A673 (cell line): ENCODE measurements at regions not wholly inside any gene's neighbourhood (a gene's known extent, or its start where the extent isn't known, plus 50 kb on each side); places are given as distances from the start of the nearest gene placed in this dataset.

Source experiments
- BruUV-seq: library from RNA; stranded (reverse); fragments of 400-500 nt; replicated peaks from 2 replicates; lab custom pipeline; 2021; lab: Mats Ljungman, UMichigan
- CTCF ChIA-PET: fragments of 300-600 bp; sonication (Branson Sonifier 250); formaldehyde crosslinking; loops from one replicate; lab custom pipeline; 2022; ENCODE audit warnings: antibody characterized with exemption; lab: Charles Lee
- POLR2A ChIA-PET: fragments of 300-600 bp; sonication (Branson Sonifier 250); formaldehyde crosslinking; loops from one replicate; lab custom pipeline; 2022; ENCODE audit warnings: antibody characterized with exemption; ENCODE audit not compliant: low non-redundant PET; lab: Charles Lee
- DNase-seq: peaks from one replicate; pipeline ENCODE4 v3.0.0-alpha.2; 2015; ENCODE audit warnings: low spot score
- H3K27ac ChIP-seq: fragments of 200-600 bp; sonication (generic); 2 replicates; pipeline ENCODE4 v1.5.1; 2016; ENCODE audit warnings: mixed run types, low read depth, mild to moderate bottlenecking, mixed read lengths, antibody characterized with exemption, low read length; ENCODE audit not compliant: poor library complexity, severe bottlenecking
- H3K27me3 ChIP-seq: fragments of 200-600 bp; sonication (generic); replicated peaks from 2 replicates; pipeline ENCODE4 v1.6.1; 2017; ENCODE audit warnings: mixed run types, low read depth, mild to moderate bottlenecking, mixed read lengths, antibody characterized with exemption, low read length; ENCODE audit not compliant: insufficient read depth, poor library complexity
- H3K36me3 ChIP-seq: fragments of 200-600 bp; sonication (generic); 2 replicates; pipeline ENCODE4 v1.6.1; 2016; ENCODE audit warnings: mixed run types, mild to moderate bottlenecking, mixed read lengths, antibody characterized with exemption, low read length; ENCODE audit not compliant: insufficient read depth, poor library complexity, severe bottlenecking
- H3K4me1 ChIP-seq: fragments of 200-600 bp; sonication (generic); 2 replicates; pipeline ENCODE4 v1.6.1; 2017; ENCODE audit warnings: mixed run types, mild to moderate bottlenecking, mixed read lengths, antibody characterized with exemption, low read length; ENCODE audit not compliant: insufficient read depth, poor library complexity, severe bottlenecking
- H3K4me3 ChIP-seq: fragments of 200-600 bp; sonication (generic); 2 replicates; pipeline ENCODE4 v1.5.1; 2016; ENCODE audit warnings: low read depth, mixed run types, mild to moderate bottlenecking, mixed read lengths, low read length; ENCODE audit not compliant: poor library complexity, severe bottlenecking
- H3K9me3 ChIP-seq: fragments of 200-600 bp; sonication (generic); 2 replicates; pipeline ENCODE4 v1.6.1; 2016; ENCODE audit warnings: mixed run types, low read depth, mild to moderate bottlenecking, mixed read lengths, antibody characterized with exemption, low read length; ENCODE audit not compliant: poor library complexity, severe bottlenecking
- CTCF ChIP-seq: fragments of 300-800, 200-600 bp; sonication (generic); conservative IDR thresholded peaks from 2 replicates; pipeline ENCODE4 v1.5.1; 2017; ENCODE audit warnings: low read depth, mild to moderate bottlenecking, antibody characterized with exemption, low read length, moderate library complexity, mixed read lengths
- EZH2 ChIP-seq: fragments of 200-600 bp; sonication (generic); IDR thresholded peaks from 2 replicates; pipeline ENCODE4 v1.6.1; 2017; ENCODE audit warnings: borderline replicate concordance, low read depth, mild to moderate bottlenecking, mixed read lengths, antibody characterized with exemption, low read length; ENCODE audit not compliant: poor library complexity, severe bottlenecking
- intact Hi-C: fragments of 100-400 bp; cut with micrococcal nuclease; formaldehyde crosslinking; loops from one replicate; pipeline ENCODE4 v1.10.0; 2022; ENCODE audit not compliant: unreplicated experiment

DNA sequence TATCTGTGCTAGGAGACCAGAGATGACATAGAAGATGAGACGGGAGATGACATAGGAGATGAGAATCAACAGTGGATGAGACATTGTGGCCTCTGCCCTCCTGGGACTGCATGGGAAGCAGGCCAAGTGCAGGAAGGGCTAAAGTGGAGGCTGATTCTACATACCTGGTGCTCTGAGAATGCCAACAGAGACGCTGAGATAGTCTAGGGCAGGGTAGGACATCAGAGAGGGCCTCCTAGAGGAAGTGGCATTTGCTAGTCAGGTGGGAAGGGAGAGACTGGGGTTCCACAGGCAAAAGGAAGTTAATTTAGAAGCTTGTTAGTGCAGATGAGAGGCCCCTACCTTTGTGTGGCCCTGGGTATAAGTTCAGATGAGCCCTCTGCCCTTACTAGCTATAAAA is 224.2 kb downstream of the CBLN1 start:
- Histone ChIP-seq H3K27ac (no peak overlapping the region), H3K36me3 (no peaks in the 10 kb centered on the region), H3K9me3 (no peaks in the 10 kb centered on the region), H3K4me3 (no peak overlapping the region), H3K4me1 (no peaks in the 10 kb centered on the region), H3K27me3 (no peaks in the 10 kb centered on the region)
- intact Hi-C loops, result no loop called here
- DNase-seq, result no peak
- TF ChIP-seq CTCF, result no peak
- no peak for TF ChIP-seq EZH2
- ChIA-PET POLR2A (no interaction called here), CTCF (no interaction called here)
- no TSS peak for BruUV-seq

DNA sequence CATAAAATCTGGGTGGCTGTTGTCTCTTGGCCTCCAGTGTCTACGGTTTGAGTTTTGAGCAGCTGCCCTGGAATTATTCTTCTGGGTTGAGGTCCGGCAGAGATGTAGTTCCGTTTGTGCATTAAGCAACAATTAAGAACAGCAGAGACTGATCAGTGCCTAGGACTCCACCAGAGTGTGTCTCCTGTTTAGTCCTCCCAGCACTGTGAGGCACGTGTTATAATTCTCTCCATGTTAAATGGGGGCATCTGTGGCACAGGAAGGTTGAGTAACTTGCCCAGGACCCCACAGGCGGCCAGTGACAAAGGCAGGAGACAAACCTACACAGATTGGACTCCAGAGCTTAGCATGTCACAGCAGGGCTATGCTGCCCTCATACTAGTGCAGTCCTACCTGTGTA is 225.1 kb downstream of the CBLN1 start:
- Histone ChIP-seq H3K9me3 (no peaks in the 10 kb centered on the region), H3K4me1 (no peaks in the 10 kb centered on the region), H3K27ac (no peak overlapping the region), H3K36me3 (no peaks in the 10 kb centered on the region), H3K4me3 (no peak overlapping the region), H3K27me3 (peaks cover 4% of the 10 kb centered on the region)
- TF ChIP-seq CTCF (no peak), EZH2 (no peak)
- CTCF ChIA-PET, result no interaction called here
- POLR2A ChIA-PET, result no interaction called here
- BruUV-seq, result no TSS peak
- intact Hi-C loops, result no loop called here
- no peak for DNase-seq

DNA sequence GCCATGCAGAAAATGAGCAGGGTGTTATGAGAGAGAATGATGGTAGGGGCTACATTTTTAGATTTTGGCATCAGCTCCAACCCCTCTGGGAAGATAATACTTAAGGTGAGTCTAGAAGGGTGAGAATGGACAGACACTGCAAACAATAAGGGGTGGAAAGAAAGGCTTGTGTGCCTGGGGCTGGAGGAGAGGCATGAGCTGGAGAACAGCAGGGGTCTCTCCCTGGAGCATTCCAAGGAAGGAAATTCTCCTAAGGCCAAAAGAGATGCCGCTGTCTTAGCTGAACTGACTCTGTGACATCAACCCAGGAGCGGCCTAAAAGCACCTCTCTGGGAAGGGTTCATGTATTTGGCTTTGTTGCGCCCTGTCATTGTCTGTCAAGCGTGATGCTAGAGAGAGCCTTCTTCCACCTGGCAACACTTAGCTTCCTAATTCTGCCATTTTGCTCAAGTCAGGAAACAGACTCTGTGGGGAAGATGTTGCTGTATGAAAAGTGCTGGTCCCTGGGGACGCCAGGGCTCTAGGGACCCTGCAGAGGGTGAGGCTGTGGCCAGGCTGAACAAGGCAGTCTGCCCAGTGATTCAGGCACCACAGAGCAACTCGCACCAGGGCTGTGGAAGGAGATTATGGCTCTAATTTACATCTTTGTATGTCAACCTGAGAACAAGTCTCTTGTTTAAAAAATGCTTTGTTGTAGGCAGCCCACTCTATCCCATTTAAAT is 225.7 kb downstream of the CBLN1 start:
- no TSS peak for BruUV-seq
- H3K4me3 ChIP-seq, result no peak overlapping the region
- intact Hi-C loops, result no loop called here
- H3K27ac ChIP-seq, result no peak overlapping the region
- H3K36me3 ChIP-seq, result no peaks in the 10 kb centered on the region
- CTCF ChIA-PET, result no interaction called here
- DNase-seq, result peak; percentile 14
- H3K9me3 ChIP-seq, result no peaks in the 10 kb centered on the region
- H3K27me3 ChIP-seq, result peaks cover 4% of the 10 kb centered on the region
- POLR2A ChIA-PET, result no interaction called here
- TF ChIP-seq EZH2 (no peak), CTCF (no peak)
- no peaks in the 10 kb centered on the region for H3K4me1 ChIP-seq
